Keratinocyte (primary cell): ENCODE measurements at regions not wholly inside any gene's neighbourhood (a gene's known extent, or its start where the extent isn't known, plus 50 kb on each side); places are given as distances from the start of the nearest gene placed in this dataset.

Experiments
- DNase-seq: peaks from one replicate; pipeline ENCODE4 v3.0.0-alpha.2; 2011; ENCODE audit warnings: low read depth, missing footprints, low spot score
- FAIRE-seq: peaks from 2 replicates; lab custom pipeline; 2011; peaks lifted over from hg19 to GRCh38; lab: Jason Lieb, UNC
- H2AFZ ChIP-seq: 2 replicates; pipeline ENCODE4 v1.6.0; 2012; ENCODE audit warnings: low read length, control low read depth, inconsistent platforms; ENCODE audit not compliant: control insufficient read depth
- H3K27ac ChIP-seq: 2 replicates; pipeline ENCODE4 v1.5.1; 2011; ENCODE audit warnings: low read length; ENCODE audit not compliant: control insufficient read depth, insufficient read depth
- H3K27me3 ChIP-seq: 3 replicates; pipeline ENCODE4 v1.6.0; 2011; ENCODE audit warnings: low read length; ENCODE audit not compliant: control insufficient read depth, insufficient read depth; ENCODE audit errors: extremely low read depth
- H3K36me3 ChIP-seq, 2 experiments: 2 replicates in 1 of 2; 3 replicates in 1 of 2; pipeline ENCODE4 v1.5.1; 2011; ENCODE audit warnings: low read length in 2 of 2, mild to moderate bottlenecking in 1 of 2; ENCODE audit not compliant: control insufficient read depth in 2 of 2, insufficient read depth in 2 of 2; ENCODE audit errors: extremely low read depth in 1 of 2
- H3K4me1 ChIP-seq: 3 replicates; pipeline ENCODE4 v1.5.1; 2011; ENCODE audit warnings: low read length; ENCODE audit not compliant: control insufficient read depth, insufficient read depth; ENCODE audit errors: extremely low read depth
- H3K4me2 ChIP-seq: 3 replicates; pipeline ENCODE4 v1.6.0; 2011; ENCODE audit warnings: low read depth, low read length; ENCODE audit not compliant: control insufficient read depth, insufficient read depth; ENCODE audit errors: extremely low read depth
- H3K4me3 ChIP-seq, 3 experiments: fragments of 200-600 bp in 1 of 3; sonication (generic) in 1 of 3; 2 replicates in 2 of 3; 3 replicates in 1 of 3; pipeline ENCODE4 v1.5.1; 2011 to 2016; ENCODE audit warnings: low read length in 3 of 3, mild to moderate bottlenecking in 3 of 3, control low read depth in 2 of 3, inconsistent platforms in 1 of 3, low read depth in 1 of 3, mixed read lengths in 1 of 3, mixed run types in 1 of 3, moderate library complexity in 1 of 3; ENCODE audit not compliant: control insufficient read depth in 2 of 3, insufficient read depth in 2 of 3; ENCODE audit errors: extremely low read depth in 1 of 3
- H3K79me2 ChIP-seq: 2 replicates; pipeline ENCODE4 v1.6.0; 2012; ENCODE audit warnings: low read length; ENCODE audit not compliant: control insufficient read depth, insufficient read depth
- H3K9ac ChIP-seq: 3 replicates; pipeline ENCODE4 v1.6.0; 2011; ENCODE audit warnings: low read length; ENCODE audit not compliant: control insufficient read depth, insufficient read depth; ENCODE audit errors: extremely low read depth
- H3K9me1 ChIP-seq: 3 replicates; pipeline ENCODE4 v1.6.0; 2011; ENCODE audit warnings: low read length; ENCODE audit not compliant: control insufficient read depth, insufficient read depth; ENCODE audit errors: extremely low read depth
- H3K9me3 ChIP-seq: 2 replicates; pipeline ENCODE4 v1.5.1; 2012; ENCODE audit warnings: low read depth, low read length; ENCODE audit not compliant: control insufficient read depth
- H4K20me1 ChIP-seq: 3 replicates; pipeline ENCODE4 v1.6.0; 2011; ENCODE audit warnings: low read length; ENCODE audit not compliant: control insufficient read depth, insufficient read depth; ENCODE audit errors: extremely low read depth
- EZH2 ChIP-seq: IDR thresholded peaks from one replicate; pipeline ENCODE4 v1.6.1; 2012; ENCODE audit warnings: inconsistent platforms, mild to moderate bottlenecking, low read length, moderate library complexity
- dilution Hi-C: fragments of 300-500 bp; cut with MboI; formaldehyde crosslinking; loops from one replicate; pipeline ENCODE4 v1.7.0; 2020; ENCODE audit warnings: low sequenced_read_pairs; ENCODE audit not compliant: extremely low pct_ligation_motif_present
- TF ChIP-seq, protein P1 (sequence below), 3 experiments: IDR thresholded peaks in 1 of 3; conservative IDR thresholded peaks in 1 of 3; optimal IDR thresholded peaks in 1 of 3; 2 replicates in 2 of 3; 3 replicates in 1 of 3; pipeline versions ENCODE3 to v1.5.1; 2011; ENCODE audit warnings: low read length in 3 of 3, mild to moderate bottlenecking in 3 of 3, moderate library complexity in 2 of 3, control low read depth in 1 of 3, inconsistent platforms in 1 of 3; ENCODE audit not compliant: insufficient read depth in 2 of 3; ENCODE audit errors: extremely low read depth in 1 of 3

DNA sequence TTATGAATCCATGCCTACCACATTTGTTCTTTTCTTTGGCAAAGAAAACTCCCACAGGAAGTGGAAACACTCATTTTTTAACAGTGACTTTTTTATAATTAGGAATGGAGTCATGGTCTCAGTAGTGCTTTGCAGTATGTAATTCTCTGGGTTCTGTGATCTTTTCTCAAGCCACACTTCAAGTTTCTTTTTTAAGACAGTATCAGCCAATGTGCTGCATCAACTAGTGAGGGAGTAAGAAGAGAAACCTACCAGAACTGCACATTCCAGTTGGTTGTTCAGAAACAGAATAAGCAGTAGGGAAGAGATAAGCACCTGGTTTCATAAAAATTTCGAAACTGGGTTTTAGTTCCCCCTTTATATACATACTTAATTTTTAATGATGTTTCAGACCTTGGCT is 126.3 kb downstream of the FOXB1 start:
- H3K4me1 ChIP-seq, result peaks cover 9% of the 10 kb centered on the region
- H3K9me3 ChIP-seq, result no peaks in the 10 kb centered on the region
- no peak for DNase-seq
- no peak overlapping the region for H3K27ac ChIP-seq
- FAIRE-seq, result no peak
- dilution Hi-C loops, result no loop called here
- H3K9ac ChIP-seq, result no peak overlapping the region
- H3K36me3 ChIP-seq, result no peaks in the 10 kb centered on the region
- H3K27me3 ChIP-seq, result no peaks in the 10 kb centered on the region
- H3K4me3 ChIP-seq, result no peak overlapping the region
- H3K9me1 ChIP-seq, result no peaks in the 10 kb centered on the region
- no peak overlapping the region for H2AFZ ChIP-seq
- no peaks in the 10 kb centered on the region for H3K79me2 ChIP-seq
- TF ChIP-seq, protein P1, sequence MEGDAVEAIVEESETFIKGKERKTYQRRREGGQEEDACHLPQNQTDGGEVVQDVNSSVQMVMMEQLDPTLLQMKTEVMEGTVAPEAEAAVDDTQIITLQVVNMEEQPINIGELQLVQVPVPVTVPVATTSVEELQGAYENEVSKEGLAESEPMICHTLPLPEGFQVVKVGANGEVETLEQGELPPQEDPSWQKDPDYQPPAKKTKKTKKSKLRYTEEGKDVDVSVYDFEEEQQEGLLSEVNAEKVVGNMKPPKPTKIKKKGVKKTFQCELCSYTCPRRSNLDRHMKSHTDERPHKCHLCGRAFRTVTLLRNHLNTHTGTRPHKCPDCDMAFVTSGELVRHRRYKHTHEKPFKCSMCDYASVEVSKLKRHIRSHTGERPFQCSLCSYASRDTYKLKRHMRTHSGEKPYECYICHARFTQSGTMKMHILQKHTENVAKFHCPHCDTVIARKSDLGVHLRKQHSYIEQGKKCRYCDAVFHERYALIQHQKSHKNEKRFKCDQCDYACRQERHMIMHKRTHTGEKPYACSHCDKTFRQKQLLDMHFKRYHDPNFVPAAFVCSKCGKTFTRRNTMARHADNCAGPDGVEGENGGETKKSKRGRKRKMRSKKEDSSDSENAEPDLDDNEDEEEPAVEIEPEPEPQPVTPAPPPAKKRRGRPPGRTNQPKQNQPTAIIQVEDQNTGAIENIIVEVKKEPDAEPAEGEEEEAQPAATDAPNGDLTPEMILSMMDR (optimal IDR thresholded peaks at IDR 0.05 in 1 of 3, IDR thresholded peaks at IDR 0.05 in 1 of 3, conservative IDR thresholded peaks at IDR 0.05 in 1 of 3; ENCODE audit: extremely low read depth in 1 of 3, insufficient read depth in 2 of 3, low read length in 3 of 3), result no peak
- TF ChIP-seq EZH2, result no peak
- H3K4me2 ChIP-seq, result no peak overlapping the region
- no peaks in the 10 kb centered on the region for H4K20me1 ChIP-seq

DNA sequence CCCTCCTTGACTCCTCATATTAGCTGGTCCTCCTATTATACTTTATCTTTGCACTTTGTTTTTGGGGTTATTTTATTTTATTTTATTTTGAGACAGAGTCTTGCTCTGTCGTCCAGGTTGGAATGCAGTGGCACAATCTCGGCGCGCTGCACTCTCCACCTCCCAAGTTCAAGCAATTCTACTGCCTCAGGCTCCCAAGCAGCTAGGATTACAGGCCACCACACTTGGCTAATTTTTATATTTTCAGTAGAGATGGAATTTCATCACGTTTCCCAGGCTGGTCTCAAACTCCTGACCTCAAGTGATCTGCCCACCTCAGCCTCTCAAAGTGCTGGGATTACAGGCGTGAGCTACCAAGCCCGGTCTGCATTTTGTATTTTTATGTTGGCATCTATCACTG is 126.7 kb downstream of the FOXB1 start:
- Histone ChIP-seq H3K9me3 (no peaks in the 10 kb centered on the region), H3K4me1 (peaks cover 9% of the 10 kb centered on the region), H3K27me3 (no peaks in the 10 kb centered on the region), H4K20me1 (no peaks in the 10 kb centered on the region), H3K9ac (no peak overlapping the region), H3K36me3 (no peaks in the 10 kb centered on the region), H3K4me3 (no peak overlapping the region), H3K79me2 (no peaks in the 10 kb centered on the region), H3K9me1 (no peaks in the 10 kb centered on the region), H2AFZ (no peak overlapping the region), H3K27ac (no peak overlapping the region), H3K4me2 (no peak overlapping the region)
- dilution Hi-C loops, result no loop called here
- no peak for TF ChIP-seq EZH2
- TF ChIP-seq, protein P1 (optimal IDR thresholded peaks at IDR 0.05 in 1 of 3, IDR thresholded peaks at IDR 0.05 in 1 of 3, conservative IDR thresholded peaks at IDR 0.05 in 1 of 3; ENCODE audit: extremely low read depth in 1 of 3, insufficient read depth in 2 of 3, low read length in 3 of 3), result no peak
- FAIRE-seq (no peak), DNase-seq (no peak)
